ENCODE measurements at regions not wholly inside any gene's neighbourhood (a gene's known extent, or its start where the extent isn't known, plus 50 kb on each side); places are given as distances from the start of the nearest gene placed in this dataset.

GRCh38 chr2:5367321-5367720 lies 324.9 kb upstream of the SOX11 start:
- TF ChIP-seq, protein P1, sequence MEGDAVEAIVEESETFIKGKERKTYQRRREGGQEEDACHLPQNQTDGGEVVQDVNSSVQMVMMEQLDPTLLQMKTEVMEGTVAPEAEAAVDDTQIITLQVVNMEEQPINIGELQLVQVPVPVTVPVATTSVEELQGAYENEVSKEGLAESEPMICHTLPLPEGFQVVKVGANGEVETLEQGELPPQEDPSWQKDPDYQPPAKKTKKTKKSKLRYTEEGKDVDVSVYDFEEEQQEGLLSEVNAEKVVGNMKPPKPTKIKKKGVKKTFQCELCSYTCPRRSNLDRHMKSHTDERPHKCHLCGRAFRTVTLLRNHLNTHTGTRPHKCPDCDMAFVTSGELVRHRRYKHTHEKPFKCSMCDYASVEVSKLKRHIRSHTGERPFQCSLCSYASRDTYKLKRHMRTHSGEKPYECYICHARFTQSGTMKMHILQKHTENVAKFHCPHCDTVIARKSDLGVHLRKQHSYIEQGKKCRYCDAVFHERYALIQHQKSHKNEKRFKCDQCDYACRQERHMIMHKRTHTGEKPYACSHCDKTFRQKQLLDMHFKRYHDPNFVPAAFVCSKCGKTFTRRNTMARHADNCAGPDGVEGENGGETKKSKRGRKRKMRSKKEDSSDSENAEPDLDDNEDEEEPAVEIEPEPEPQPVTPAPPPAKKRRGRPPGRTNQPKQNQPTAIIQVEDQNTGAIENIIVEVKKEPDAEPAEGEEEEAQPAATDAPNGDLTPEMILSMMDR (IDR thresholded peaks at IDR 0.05; ENCODE audit: insufficient read depth, missing control alignments): no peak
- FAIRE-seq: no peak

DNA sequence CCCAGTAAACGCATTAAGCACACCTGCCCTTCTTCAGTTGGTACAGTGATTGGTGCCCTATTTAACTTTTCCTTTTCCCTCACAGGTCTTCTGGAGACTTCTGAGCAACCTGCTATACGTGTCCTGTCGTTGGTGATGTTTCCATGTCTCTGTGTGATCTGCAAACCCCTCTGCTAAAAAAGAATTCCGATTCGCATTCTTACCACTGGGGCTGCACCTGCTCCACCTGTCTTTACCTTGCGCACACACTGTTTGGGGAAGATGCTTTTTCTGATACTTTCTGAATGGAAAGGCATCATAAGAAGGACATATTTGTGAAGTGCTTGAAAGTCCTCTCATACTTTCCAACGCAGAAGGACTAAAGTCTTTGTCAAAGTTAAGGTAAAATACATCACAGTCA lies 323.9 kb upstream of the SOX11 start:
- TF ChIP-seq, protein P1 (IDR thresholded peaks at IDR 0.05; ENCODE audit: insufficient read depth, missing control alignments): no peak
- FAIRE-seq: no peak
- DNase-seq (ENCODE audit: insufficient read length, low spot score): no peak

More at GRCh38 chr2:5367321-5367720, 324.9 kb upstream of the SOX11 start:
- no peak for DNase-seq (ENCODE audit: insufficient read length, low spot score)

DNA sequence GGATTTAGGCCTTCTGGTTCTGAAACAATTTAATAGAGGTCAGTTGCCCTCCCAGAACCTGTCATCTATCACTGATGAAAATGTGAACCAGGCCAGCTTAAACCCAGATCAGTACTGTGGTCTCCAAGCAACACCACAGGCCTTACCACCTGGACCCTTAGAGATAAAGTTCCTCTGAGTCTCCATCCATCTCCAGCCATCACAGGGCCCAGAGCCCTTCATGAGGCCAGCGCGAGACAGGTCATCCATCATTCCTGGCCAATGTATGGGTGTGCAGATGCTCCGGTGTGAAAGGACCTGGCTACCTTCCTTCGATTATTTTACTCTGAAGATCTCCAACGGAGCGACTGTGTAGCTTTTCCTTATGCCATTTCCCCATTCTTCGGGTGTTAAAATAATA lies 322.7 kb upstream of the SOX11 start:
- TF ChIP-seq, protein P1 (IDR thresholded peaks at IDR 0.05; ENCODE audit: insufficient read depth, missing control alignments): no peak
- FAIRE-seq (no peak), DNase-seq (ENCODE audit: insufficient read length, low spot score) (no peak)

GRCh38 chr2:5370158-5370557 lies 322.0 kb upstream of the SOX11 start:
- TF ChIP-seq, protein P1 (IDR thresholded peaks at IDR 0.05; ENCODE audit: insufficient read depth, missing control alignments): no peak
- FAIRE-seq: no peak
- no peak for DNase-seq (ENCODE audit: insufficient read length, low spot score)

GRCh38 chr2:5372141-5372540 lies 320.0 kb upstream of the SOX11 start:
- TF ChIP-seq, protein P1 (IDR thresholded peaks at IDR 0.05; ENCODE audit: insufficient read depth, missing control alignments): no peak
- no peak for FAIRE-seq
- no peak for DNase-seq (ENCODE audit: insufficient read length, low spot score)

GRCh38 chr2:5373200-5373599 lies 319.0 kb upstream of the SOX11 start:
- no peak for DNase-seq (ENCODE audit: insufficient read length, low spot score)
- TF ChIP-seq, protein P1 (IDR thresholded peaks at IDR 0.05; ENCODE audit: insufficient read depth, missing control alignments): no peak
- no peak for FAIRE-seq

DNA sequence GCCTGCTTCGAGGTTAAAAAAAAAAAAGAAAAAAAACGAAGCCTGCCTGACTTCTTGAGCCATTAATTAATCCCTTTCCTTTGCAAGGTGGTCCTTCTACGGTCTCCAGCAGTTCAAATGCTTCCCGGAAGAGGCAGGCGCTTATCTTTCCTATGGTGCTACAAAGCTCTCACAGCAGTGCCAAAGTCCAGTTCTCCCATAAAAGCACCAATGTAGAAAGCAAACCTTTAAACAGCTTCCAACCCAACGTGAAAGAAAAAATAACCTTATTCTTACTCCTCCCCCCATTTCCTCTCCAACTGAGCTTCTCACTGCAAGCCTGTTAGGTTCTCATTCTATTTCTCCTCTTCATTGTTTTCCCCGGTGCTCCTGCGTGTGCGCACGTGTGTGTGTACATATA lies 317.4 kb upstream of the SOX11 start:
- TF ChIP-seq, protein P1 (IDR thresholded peaks at IDR 0.05; ENCODE audit: insufficient read depth, missing control alignments): no peak
- no peak for DNase-seq (ENCODE audit: insufficient read length, low spot score)
- no peak for FAIRE-seq

Data from D721Med (cell line).